H7 (cell line): ENCODE measurements at regions not wholly inside any gene's neighbourhood (a gene's known extent, or its start where the extent isn't known, plus 50 kb on each side); places are given as distances from the start of the nearest gene placed in this dataset.
"Not testable (repeated sequence)": the region's sequence is repeated elsewhere in the genome, so short reads cannot be mapped to it uniquely, and the experiment has no call there.

Experiments used
- DNase-seq: peaks from one replicate; pipeline ENCODE4 v3.0.0; 2012
- H3K27me3 ChIP-seq: 2 replicates; pipeline ENCODE4 v1.6.0; 2011; ENCODE audit warnings: mild to moderate bottlenecking, low read length; ENCODE audit not compliant: control insufficient read depth, insufficient read depth
- H3K36me3 ChIP-seq: replicated peaks from 2 replicates; pipeline ENCODE4 v1.5.1; 2011; ENCODE audit warnings: low read length; ENCODE audit not compliant: control insufficient read depth, insufficient read depth
- H3K4me3 ChIP-seq: 2 replicates; pipeline ENCODE4 v1.5.1; 2011; ENCODE audit warnings: low read depth, mild to moderate bottlenecking, control low read depth, low read length, moderate library complexity; ENCODE audit not compliant: insufficient read depth

GRCh38 chr2:34547340-34547739 is 948.2 kb upstream of the FAM98A start:
- no peak for DNase-seq
- no peak overlapping the region for H3K4me3 ChIP-seq
- no peaks in the 10 kb centered on the region for H3K27me3 ChIP-seq
- H3K36me3 ChIP-seq, result no peaks in the 10 kb centered on the region

GRCh38 chr2:34545486-34546136 is 946.5 kb upstream of the FAM98A start:
- no peak overlapping the region for H3K4me3 ChIP-seq
- H3K36me3 ChIP-seq, result no peaks in the 10 kb centered on the region
- no peak for DNase-seq
- H3K27me3 ChIP-seq, result no peaks in the 10 kb centered on the region

DNA sequence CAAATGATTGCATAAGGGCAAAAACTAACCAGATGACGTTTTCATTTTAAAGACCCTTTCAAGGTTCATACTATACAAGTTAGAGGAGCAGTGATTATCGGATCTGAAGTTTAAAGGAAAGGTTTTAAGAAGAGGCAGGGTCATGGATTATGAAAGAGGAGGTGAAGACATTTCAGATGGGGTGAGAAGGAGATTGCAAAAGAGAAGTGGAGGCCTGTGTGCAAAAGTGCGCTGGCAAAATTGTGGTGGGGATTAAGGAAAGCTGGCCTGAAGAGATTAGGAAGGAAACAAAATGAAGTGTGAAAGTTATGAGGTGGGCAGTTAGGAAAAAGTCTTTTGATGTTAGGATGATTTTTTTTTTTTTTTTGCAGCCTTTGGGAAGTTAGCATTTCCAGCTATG is 935.7 kb upstream of the FAM98A start:
- no peak overlapping the region for H3K4me3 ChIP-seq
- no peaks in the 10 kb centered on the region for H3K36me3 ChIP-seq
- H3K27me3 ChIP-seq, result no peaks in the 10 kb centered on the region
- no peak for DNase-seq

DNA sequence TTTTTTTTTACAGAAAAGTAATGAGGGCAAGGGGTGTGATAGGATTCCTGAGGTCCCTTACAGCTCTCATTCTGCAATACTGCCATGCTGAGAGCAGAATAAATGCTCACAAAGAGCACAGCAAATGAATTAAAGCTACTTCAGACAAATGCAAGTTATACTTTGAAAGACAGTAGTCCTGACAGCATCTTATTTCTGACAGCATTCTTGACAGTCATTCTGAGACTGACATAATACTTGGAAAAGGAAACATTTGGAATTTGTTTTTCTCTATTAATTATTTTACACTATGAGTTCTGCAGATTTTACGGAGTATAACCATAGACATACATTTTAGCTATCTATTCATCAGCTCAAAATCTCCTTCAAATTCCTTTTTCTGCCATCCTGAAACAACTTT is 935.2 kb upstream of the FAM98A start:
- Histone ChIP-seq H3K4me3 (no peak overlapping the region), H3K27me3 (no peaks in the 10 kb centered on the region), H3K36me3 (no peaks in the 10 kb centered on the region)
- DNase-seq, result no peak

GRCh38 chr2:34533585-34534183 is 934.6 kb upstream of the FAM98A start:
- no peaks in the 10 kb centered on the region for H3K36me3 ChIP-seq
- H3K27me3 ChIP-seq, result no peaks in the 10 kb centered on the region
- no peak overlapping the region for H3K4me3 ChIP-seq
- no peak for DNase-seq

DNA sequence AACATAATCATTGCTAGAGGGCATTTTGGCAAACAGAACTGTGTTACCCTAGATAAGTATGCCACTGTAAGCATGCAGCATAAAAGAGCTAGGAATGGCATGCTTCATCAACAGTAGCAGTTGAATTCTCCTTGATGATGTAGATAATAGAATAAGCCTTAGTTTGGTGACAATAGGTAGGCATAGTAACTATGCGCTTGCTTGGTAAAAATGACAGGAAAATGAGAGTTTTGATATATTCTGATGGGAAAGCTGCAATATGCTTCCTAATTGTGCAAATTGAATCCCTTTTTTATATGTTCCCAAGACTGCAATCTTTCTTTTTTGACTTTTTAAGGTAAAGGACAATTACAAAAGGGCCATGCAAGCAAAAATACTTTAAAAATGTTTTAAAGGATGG is 930.9 kb upstream of the FAM98A start:
- H3K4me3 ChIP-seq, result no peak overlapping the region
- no peaks in the 10 kb centered on the region for H3K27me3 ChIP-seq
- DNase-seq, result no peak
- H3K36me3 ChIP-seq, result no peaks in the 10 kb centered on the region

DNA sequence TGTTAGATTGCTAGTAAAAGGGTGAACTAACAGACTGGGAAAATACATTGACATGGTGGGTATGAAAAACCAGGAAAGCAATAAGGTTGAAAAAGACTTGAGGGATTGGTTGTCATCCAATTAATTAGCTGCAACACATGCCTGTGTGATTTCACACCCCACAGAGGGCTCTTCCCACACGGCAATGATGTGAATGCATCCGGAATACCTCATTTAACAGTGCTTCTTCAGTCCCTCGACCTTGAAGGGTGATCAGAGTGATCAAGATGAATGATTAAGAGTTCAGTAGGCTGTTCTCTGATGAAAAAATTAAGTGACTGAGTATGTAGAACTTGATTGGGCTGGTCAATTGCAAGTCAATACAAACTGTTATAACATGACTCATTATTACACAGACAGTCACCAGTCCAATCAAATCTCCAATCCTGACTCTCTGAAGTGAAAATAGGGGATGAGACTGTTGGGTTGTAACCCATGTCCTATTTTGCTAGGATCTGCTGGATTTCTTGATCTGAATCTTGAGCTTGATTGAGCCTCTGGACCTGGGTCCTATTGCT is 924.9 kb upstream of the FAM98A start:
- no peaks in the 10 kb centered on the region for H3K36me3 ChIP-seq
- no peak for DNase-seq
- no peaks in the 10 kb centered on the region for H3K27me3 ChIP-seq
- H3K4me3 ChIP-seq, result no peak overlapping the region

- Histone ChIP-seq H3K36me3 (no peaks in the 10 kb centered on the region), H3K27me3 (no peaks in the 10 kb centered on the region), H3K4me3 (no peak overlapping the region)
- no peak for DNase-seq
Measured at GRCh38 chr2:34519659-34520058, 920.6 kb upstream of the FAM98A start.

DNA sequence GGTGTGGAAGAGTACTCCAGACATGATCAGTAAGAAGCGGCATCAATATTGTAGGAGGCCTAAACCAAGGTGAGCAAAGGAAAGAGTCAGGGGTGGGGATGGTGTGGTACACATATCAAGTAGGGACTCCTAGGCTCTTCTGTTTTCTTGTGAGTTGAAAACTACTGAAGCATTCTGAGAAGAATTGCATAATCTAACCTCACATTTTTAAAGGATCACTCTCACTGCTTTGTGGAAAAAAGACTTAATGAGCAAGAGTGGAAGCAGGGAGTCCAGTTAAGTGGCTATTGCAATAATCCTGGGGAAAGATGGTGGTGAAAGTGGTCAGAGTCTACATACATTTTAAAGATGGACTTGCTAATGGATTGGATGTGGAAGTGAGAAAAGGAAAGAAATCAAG is 899.5 kb upstream of the FAM98A start:
- Histone ChIP-seq H3K36me3 (no peaks in the 10 kb centered on the region), H3K4me3 (no peak overlapping the region), H3K27me3 (no peaks in the 10 kb centered on the region)
- DNase-seq, result no peak

DNA sequence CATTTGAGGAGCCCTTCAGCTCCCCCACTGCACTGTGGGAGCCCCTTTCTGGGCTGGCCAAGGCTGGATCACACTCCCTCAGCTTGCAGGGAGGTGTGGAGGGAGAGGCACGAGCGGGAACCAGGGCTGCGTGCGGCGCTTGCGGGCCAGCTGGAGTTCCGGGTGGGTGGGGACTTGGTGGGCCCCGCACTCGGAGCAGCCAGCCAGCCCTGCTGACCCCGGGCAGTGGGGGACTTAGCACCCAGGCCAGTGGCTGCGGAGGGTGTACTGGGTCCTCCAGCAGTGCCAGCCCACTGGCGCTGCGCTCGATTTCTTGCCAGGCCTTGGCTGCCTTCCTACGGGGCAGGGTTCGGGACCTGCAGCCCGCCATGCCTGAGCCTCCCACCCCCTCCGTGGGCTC is 895.1 kb upstream of the FAM98A start:
- H3K4me3 ChIP-seq, H3K36me3 ChIP-seq, DNase-seq, H3K27me3 ChIP-seq: not testable (repeated sequence)

DNA sequence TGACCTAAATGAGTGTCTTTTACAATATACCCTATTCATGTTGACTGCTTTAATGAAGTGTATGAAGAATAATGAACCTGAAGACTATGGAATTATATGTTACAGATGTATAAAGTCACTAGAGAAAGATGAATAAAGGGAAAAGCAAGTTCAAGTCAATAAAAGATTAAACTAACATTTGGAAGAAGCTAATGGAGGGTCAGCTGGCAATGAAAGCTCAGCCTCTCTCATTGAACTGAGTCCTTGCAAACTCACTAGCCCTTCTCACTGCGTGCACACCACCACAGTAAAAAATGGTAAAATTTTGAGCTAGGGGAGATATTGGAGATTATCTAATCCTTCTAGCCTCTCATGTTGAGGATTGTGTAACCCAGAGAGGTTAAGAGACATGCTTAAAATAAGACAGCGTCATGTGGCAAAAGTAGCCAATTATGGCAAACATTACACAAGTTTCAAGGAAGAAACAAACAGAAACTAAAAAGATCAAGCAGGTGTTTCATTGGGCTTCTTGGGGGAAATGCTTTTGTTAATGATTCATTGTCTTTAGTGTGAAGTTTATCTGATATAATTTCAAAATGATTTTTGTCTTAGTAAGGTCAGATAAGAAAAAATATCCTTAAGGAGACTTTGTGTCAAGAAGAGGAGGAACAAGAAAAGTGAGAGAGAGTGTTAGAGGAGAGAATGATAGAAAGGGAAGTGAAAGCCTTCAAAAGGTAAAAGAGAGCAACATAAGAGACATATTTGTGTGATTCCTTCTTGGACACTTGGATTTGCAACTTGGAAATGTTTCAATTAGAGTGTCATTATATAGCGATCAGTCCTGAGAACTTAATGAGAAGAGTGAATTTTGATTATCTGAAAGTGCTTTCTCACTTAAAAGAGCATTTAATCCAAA is 893.7 kb upstream of the FAM98A start:
- H3K36me3 ChIP-seq, result no peaks in the 10 kb centered on the region
- H3K27me3 ChIP-seq, result no peaks in the 10 kb centered on the region
- H3K4me3 ChIP-seq, result no peak overlapping the region
- DNase-seq, result no peak

GRCh38 chr2:34486965-34487364 is 887.9 kb upstream of the FAM98A start:
- Histone ChIP-seq H3K36me3 (no peaks in the 10 kb centered on the region), H3K4me3 (no peak overlapping the region), H3K27me3 (no peaks in the 10 kb centered on the region)
- no peak for DNase-seq

GRCh38 chr2:34481542-34481941 is 882.4 kb upstream of the FAM98A start:
- DNase-seq, result no peak
- H3K4me3 ChIP-seq, result no peak overlapping the region
- no peaks in the 10 kb centered on the region for H3K36me3 ChIP-seq
- no peaks in the 10 kb centered on the region for H3K27me3 ChIP-seq

GRCh38 chr2:34480366-34480765 is 881.3 kb upstream of the FAM98A start:
- no peak overlapping the region for H3K4me3 ChIP-seq
- no peak for DNase-seq
- H3K36me3 ChIP-seq, result no peaks in the 10 kb centered on the region
- no peaks in the 10 kb centered on the region for H3K27me3 ChIP-seq

DNA sequence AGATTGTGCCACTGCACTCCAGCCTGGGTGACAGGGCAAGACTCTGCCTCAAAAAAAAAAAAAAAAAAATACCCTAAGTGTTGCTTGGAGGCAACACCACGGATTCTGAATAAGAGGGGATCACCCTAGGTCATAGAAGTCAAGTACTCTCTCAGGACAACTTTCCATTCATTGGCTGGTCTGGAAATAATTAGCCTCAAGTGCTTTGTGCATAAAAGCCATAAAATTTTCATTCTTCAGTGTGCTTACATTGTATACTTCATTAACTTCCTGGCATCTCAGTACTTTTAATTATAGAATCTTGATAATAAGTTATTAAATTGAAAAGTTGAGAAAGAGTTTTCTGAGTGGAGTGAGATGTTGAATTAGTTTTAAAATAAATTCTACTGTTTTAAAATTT is 876.1 kb upstream of the FAM98A start:
- H3K4me3 ChIP-seq, result no peak overlapping the region
- no peaks in the 10 kb centered on the region for H3K27me3 ChIP-seq
- no peaks in the 10 kb centered on the region for H3K36me3 ChIP-seq
- no peak for DNase-seq
